Loucy (cell line): ENCODE measurements at regions not wholly inside any gene's neighbourhood (a gene's known extent, or its start where the extent isn't known, plus 50 kb on each side); places are given as distances from the start of the nearest gene placed in this dataset.

ENCODE experiments used
- H2AFZ ChIP-seq: fragments of 200-600 bp; sonication (generic); 2 replicates; pipeline ENCODE4 v1.6.0; 2016; ENCODE audit warnings: antibody characterized with exemption, mild to moderate bottlenecking, low read length, moderate library complexity
- H3F3A ChIP-seq: fragments of 200-600 bp; 2 replicates; pipeline ENCODE4 v1.6.0; 2016; ENCODE audit warnings: antibody characterized with exemption, low read depth, mild to moderate bottlenecking
- H3K27me3 ChIP-seq: fragments of 200-600 bp; sonication (generic); 2 replicates; pipeline ENCODE4 v1.6.1; 2014; ENCODE audit warnings: low read length, mild to moderate bottlenecking; ENCODE audit not compliant: insufficient read depth, poor library complexity, severe bottlenecking
- H3K36me3 ChIP-seq: fragments of 200-600 bp; sonication (generic); 2 replicates; pipeline ENCODE4 v1.6.1; 2016; ENCODE audit warnings: low read length; ENCODE audit not compliant: insufficient read depth
- H3K4me1 ChIP-seq: fragments of 200-600 bp; sonication (generic); 2 replicates; pipeline ENCODE4 v1.5.1; 2014; ENCODE audit warnings: low read length, mild to moderate bottlenecking; ENCODE audit not compliant: insufficient read depth, poor library complexity, severe bottlenecking
- H3K4me2 ChIP-seq: fragments of 200-600 bp; sonication (generic); 2 replicates; pipeline ENCODE4 v1.6.0; 2014; ENCODE audit warnings: antibody characterized with exemption, low read length, low read depth, mild to moderate bottlenecking; ENCODE audit not compliant: poor library complexity, severe bottlenecking
- H3K4me3 ChIP-seq: fragments of 200-600 bp; sonication (generic); 2 replicates; pipeline ENCODE4 v1.5.1; 2014; ENCODE audit warnings: low read length, mild to moderate bottlenecking, mixed read lengths; ENCODE audit not compliant: poor library complexity, severe bottlenecking
- H3K79me2 ChIP-seq: fragments of 200-600 bp; sonication (generic); 2 replicates; pipeline ENCODE4 v1.6.1; 2014; ENCODE audit warnings: low read length; ENCODE audit not compliant: insufficient read depth
- H3K9ac ChIP-seq: fragments of 200-600 bp; sonication (generic); 2 replicates; pipeline ENCODE4 v1.6.0; 2014; ENCODE audit warnings: mild to moderate bottlenecking, low read depth, low read length, moderate library complexity; ENCODE audit not compliant: poor library complexity, severe bottlenecking
- H3K9me2 ChIP-seq: fragments of 200-600 bp; sonication (generic); replicated peaks from 2 replicates; pipeline ENCODE4 v1.6.1; 2016; ENCODE audit warnings: low read depth, low read length, mixed read lengths
- H3K9me3 ChIP-seq: fragments of 200-600 bp; sonication (generic); 2 replicates; pipeline ENCODE4 v1.6.1; 2014; ENCODE audit warnings: mild to moderate bottlenecking, antibody characterized with exemption, low read length, low read depth; ENCODE audit not compliant: insufficient read depth
- H4K20me1 ChIP-seq: fragments of 200-600 bp; sonication (generic); 2 replicates; pipeline ENCODE4 v1.6.0; 2014; ENCODE audit warnings: antibody characterized with exemption, low read length, mild to moderate bottlenecking; ENCODE audit not compliant: insufficient read depth, poor library complexity, severe bottlenecking
- CTCF ChIP-seq: fragments of 200-600 bp; sonication (generic); conservative IDR thresholded peaks from 2 replicates; pipeline ENCODE4 v1.5.1; 2014; ENCODE audit warnings: mild to moderate bottlenecking, antibody characterized with exemption, low read length
- EZH2phosphoT487 ChIP-seq: fragments of 200-600 bp; IDR thresholded peaks from 2 replicates; pipeline ENCODE4 v1.6.1; 2018; ENCODE audit warnings: antibody characterized with exemption, mild to moderate bottlenecking, moderate library complexity, borderline replicate concordance

- no peak overlapping the region for H3K9ac ChIP-seq
- no peak overlapping the region for H2AFZ ChIP-seq
- no peaks in the 10 kb centered on the region for H3K27me3 ChIP-seq
- H3K4me3 ChIP-seq, result no peak overlapping the region
- no peaks in the 10 kb centered on the region for H3K9me3 ChIP-seq
- H3K4me1 ChIP-seq, result no peaks in the 10 kb centered on the region
- no peaks in the 10 kb centered on the region for H3K79me2 ChIP-seq
- H3K4me2 ChIP-seq, result no peak overlapping the region
- H3K9me2 ChIP-seq, result no peaks in the 10 kb centered on the region
- no peaks in the 10 kb centered on the region for H3K36me3 ChIP-seq
- H4K20me1 ChIP-seq, result no peaks in the 10 kb centered on the region
- no peaks in the 10 kb centered on the region for H3F3A ChIP-seq
- TF ChIP-seq EZH2phosphoT487, result no peak
- TF ChIP-seq CTCF, result no peak
These were observed 77.2 kb upstream of the CALCR start for GRCh38 chr7:93651603-93652159.

- no peak overlapping the region for H3K4me3 ChIP-seq
These were observed 72.0 kb upstream of the CALCR start for GRCh38 chr7:93646538-93646937.

GRCh38 chr7:93636276-93636675 lies 61.8 kb upstream of the CALCR start:
- Histone ChIP-seq H3F3A (no peaks in the 10 kb centered on the region), H3K4me1 (no peaks in the 10 kb centered on the region), H3K9me2 (0 out of 2 replicates have a peak, but pooled peaks cover 4% of the 10 kb centered on the region), H3K4me2 (no peak overlapping the region), H3K4me3 (no peak overlapping the region), H3K9me3 (no peaks in the 10 kb centered on the region), H3K36me3 (no peaks in the 10 kb centered on the region), H3K27me3 (no peaks in the 10 kb centered on the region), H2AFZ (no peak overlapping the region), H3K79me2 (no peaks in the 10 kb centered on the region), H3K9ac (no peak overlapping the region), H4K20me1 (no peaks in the 10 kb centered on the region)
- TF ChIP-seq CTCF (no peak), EZH2phosphoT487 (no peak)

More at GRCh38 chr7:93646538-93646937, 72.0 kb upstream of the CALCR start:
- Histone ChIP-seq H3K79me2 (no peaks in the 10 kb centered on the region), H3K36me3 (no peaks in the 10 kb centered on the region), H4K20me1 (no peaks in the 10 kb centered on the region), H3K9ac (no peak overlapping the region), H3K9me3 (no peaks in the 10 kb centered on the region), H2AFZ (no peak overlapping the region), H3K27me3 (no peaks in the 10 kb centered on the region), H3F3A (no peaks in the 10 kb centered on the region), H3K4me2 (no peak overlapping the region), H3K9me2 (no peaks in the 10 kb centered on the region), H3K4me1 (no peaks in the 10 kb centered on the region)
- TF ChIP-seq CTCF (no peak), EZH2phosphoT487 (no peak)
